Progenitor cell of endocrine pancreas (in vitro differentiated cells): ENCODE measurements at regions not wholly inside any gene's neighbourhood (a gene's known extent, or its start where the extent isn't known, plus 50 kb on each side); places are given as distances from the start of the nearest gene placed in this dataset.

Experiments used
- DNase-seq: peaks from one replicate; pipeline ENCODE4 v3.0.0; 2021; ENCODE audit warnings: low spot score; ENCODE audit not compliant: unreplicated experiment
- H3K27ac Mint-ChIP-seq: 2 replicates; pipeline ENCODE4 v1.8.0; 2021; ENCODE audit warnings: mild to moderate bottlenecking, moderate library complexity, mixed read lengths
- H3K27me3 Mint-ChIP-seq: 2 replicates; pipeline ENCODE4 v1.8.0; 2021; ENCODE audit warnings: mixed read lengths
- H3K36me3 Mint-ChIP-seq: 2 replicates; pipeline ENCODE4 v1.8.0; 2022; ENCODE audit warnings: mixed read lengths; ENCODE audit not compliant: insufficient read depth
- H3K4me1 Mint-ChIP-seq: 2 replicates; pipeline ENCODE4 v1.8.0; 2021; ENCODE audit warnings: low read depth, mixed read lengths
- H3K4me3 Mint-ChIP-seq: 2 replicates; pipeline ENCODE4 v1.8.0; 2021; ENCODE audit warnings: low read depth, mild to moderate bottlenecking, moderate library complexity, mixed read lengths
- H3K9me3 Mint-ChIP-seq: 2 replicates; pipeline ENCODE4 v1.8.0; 2021; ENCODE audit warnings: low read depth, mixed read lengths
- CTCF ChIP-seq: fragments of 200-600 bp; sonication (generic); IDR thresholded peaks from one replicate; pipeline ENCODE4 v1.5.0; 2021; ENCODE audit warnings: antibody characterized with exemption, mild to moderate bottlenecking; ENCODE audit not compliant: unreplicated experiment

GRCh38 chr12:75779891-75780496, 251.6 kb downstream of the PHLDA1 start:
- H3K9me3 Mint-ChIP-seq, result peaks cover 2% of the 10 kb centered on the region
- H3K27ac Mint-ChIP-seq, result no peak overlapping the region
- H3K4me1 Mint-ChIP-seq, result peaks cover 5% of the 10 kb centered on the region
- H3K36me3 Mint-ChIP-seq, result no peaks in the 10 kb centered on the region
- H3K4me3 Mint-ChIP-seq, result no peak overlapping the region
- no peak for DNase-seq
- TF ChIP-seq CTCF, result no peak
- H3K27me3 Mint-ChIP-seq, result no peaks in the 10 kb centered on the region

GRCh38 chr12:75774261-75775052, 257.1 kb downstream of the PHLDA1 start:
- peak overlapping the region; percentile 60 for H3K27ac Mint-ChIP-seq
- TF ChIP-seq CTCF, result no peak
- H3K4me3 Mint-ChIP-seq, result no peak overlapping the region
- H3K9me3 Mint-ChIP-seq, result peaks cover 3% of the 10 kb centered on the region
- H3K4me1 Mint-ChIP-seq, result peaks cover 16% of the 10 kb centered on the region
- H3K27me3 Mint-ChIP-seq, result no peaks in the 10 kb centered on the region
- no peaks in the 10 kb centered on the region for H3K36me3 Mint-ChIP-seq
- DNase-seq, result no peak

- Mint-ChIP-seq H3K36me3 (no peaks in the 10 kb centered on the region), H3K27ac (no peak overlapping the region), H3K9me3 (peaks cover 3% of the 10 kb centered on the region), H3K4me1 (peaks cover 19% of the 10 kb centered on the region), H3K4me3 (no peak overlapping the region), H3K27me3 (no peaks in the 10 kb centered on the region)
- TF ChIP-seq CTCF, result no peak
- no peak for DNase-seq
These were observed 258.2 kb downstream of the PHLDA1 start for GRCh38 chr12:75773377-75773776.

GRCh38 chr12:75771023-75771422, 259.6 kb upstream of the KRR1 start:
- no peak for TF ChIP-seq CTCF
- Mint-ChIP-seq H3K4me3 (no peak overlapping the region), H3K9me3 (peaks cover 3% of the 10 kb centered on the region), H3K27ac (no peak overlapping the region), H3K4me1 (peaks cover 35% of the 10 kb centered on the region), H3K27me3 (no peaks in the 10 kb centered on the region), H3K36me3 (no peaks in the 10 kb centered on the region)
- no peak for DNase-seq

- Mint-ChIP-seq H3K36me3 (no peaks in the 10 kb centered on the region), H3K27ac (peak overlapping the region; percentile 14), H3K4me3 (no peak overlapping the region), H3K9me3 (no peaks in the 10 kb centered on the region), H3K27me3 (no peaks in the 10 kb centered on the region), H3K4me1 (peaks cover 47% of the 10 kb centered on the region)
- DNase-seq, result no peak
- TF ChIP-seq CTCF, result no peak
These were observed 256.5 kb upstream of the KRR1 start for GRCh38 chr12:75767957-75768356.
